OCI-LY1 (cell line): ENCODE measurements at regions not wholly inside any gene's neighbourhood (a gene's known extent, or its start where the extent isn't known, plus 50 kb on each side); places are given as distances from the start of the nearest gene placed in this dataset.

Experiments used
- H2AFZ ChIP-seq: fragments of 200-600 bp; sonication (generic), shearing (Covaris generic); 2 replicates; pipeline ENCODE4 v1.6.0; 2014; ENCODE audit warnings: antibody characterized with exemption, mild to moderate bottlenecking, low read length
- H3F3A ChIP-seq: fragments of 200-600 bp; sonication (generic), shearing (Covaris generic); 2 replicates; pipeline ENCODE4 v1.6.0; 2014; ENCODE audit warnings: mild to moderate bottlenecking, antibody characterized with exemption, low read length, moderate library complexity; ENCODE audit not compliant: insufficient read depth
- H3K27ac ChIP-seq: fragments of 200-600 bp; sonication (generic); 2 replicates; pipeline ENCODE4 v1.5.1; 2014; ENCODE audit warnings: low read length, mixed run types, mild to moderate bottlenecking, low read depth; ENCODE audit not compliant: poor library complexity, severe bottlenecking
- H3K27me3 ChIP-seq: fragments of 200-600 bp; sonication (generic); 2 replicates; pipeline ENCODE4 v1.6.0; 2014; ENCODE audit warnings: antibody characterized with exemption, mild to moderate bottlenecking, low read length, moderate library complexity; ENCODE audit not compliant: insufficient read depth
- H3K36me3 ChIP-seq: fragments of 200-600 bp; sonication (generic); 2 replicates; pipeline ENCODE4 v1.6.1; 2014; ENCODE audit warnings: mild to moderate bottlenecking, antibody characterized with exemption, low read length, moderate library complexity, mixed read lengths; ENCODE audit not compliant: insufficient read depth
- H3K4me1 ChIP-seq: fragments of 200-600 bp; sonication (generic); 2 replicates; pipeline ENCODE4 v1.5.1; 2014; ENCODE audit warnings: mild to moderate bottlenecking, low read length, moderate library complexity; ENCODE audit not compliant: insufficient read depth, severe bottlenecking
- H3K4me2 ChIP-seq: fragments of 200-600 bp; sonication (generic), shearing (Covaris generic); 2 replicates; pipeline ENCODE4 v1.6.1; 2014; ENCODE audit warnings: low read length
- H3K4me3 ChIP-seq: fragments of 200-600 bp; sonication (generic); 2 replicates; pipeline ENCODE4 v1.5.1; 2014; ENCODE audit warnings: low read length, low read depth, mild to moderate bottlenecking, mixed read lengths; ENCODE audit not compliant: poor library complexity, severe bottlenecking
- H3K79me2 ChIP-seq: fragments of 200-600 bp; shearing (Covaris generic); 2 replicates; pipeline ENCODE4 v1.6.1; 2016; ENCODE audit warnings: mixed run types, low read length, mixed read lengths; ENCODE audit not compliant: insufficient read depth
- H3K9ac ChIP-seq: fragments of 200-600 bp; sonication (generic), shearing (Covaris generic); 2 replicates; pipeline ENCODE4 v1.6.1; 2014; ENCODE audit warnings: mild to moderate bottlenecking, low read length, mixed read lengths
- H3K9me2 ChIP-seq: fragments of 200-600 bp; sonication (generic), shearing (Covaris generic); 2 replicates; pipeline ENCODE4 v1.6.1; 2014; ENCODE audit warnings: low read depth, mild to moderate bottlenecking, low read length, mixed read lengths
- H3K9me3 ChIP-seq: fragments of 200-600 bp; shearing (Covaris generic); 2 replicates; pipeline ENCODE4 v1.6.1; 2014; ENCODE audit warnings: low read length, mixed read lengths
- H4K20me1 ChIP-seq: fragments of 200-600 bp; sonication (generic), shearing (Covaris generic); 2 replicates; pipeline ENCODE4 v1.6.0; 2016; ENCODE audit warnings: mild to moderate bottlenecking, low read length; ENCODE audit not compliant: insufficient read depth
- EZH2 ChIP-seq: fragments of 200-600 bp; sonication (generic), shearing (Covaris generic); IDR thresholded peaks from 2 replicates; pipeline ENCODE4 v1.8.0; 2017; ENCODE audit warnings: borderline replicate concordance, mixed run types, mild to moderate bottlenecking, antibody characterized with exemption, low read length, moderate library complexity, mixed read lengths
- TF ChIP-seq, protein P1 (sequence below): fragments of 200-600 bp; sonication (generic), shearing (Covaris generic); IDR thresholded peaks from 2 replicates; pipeline ENCODE4 v1.5.1; 2017; ENCODE audit warnings: mild to moderate bottlenecking, antibody characterized with exemption, low read length, moderate library complexity, mixed read lengths

DNA sequence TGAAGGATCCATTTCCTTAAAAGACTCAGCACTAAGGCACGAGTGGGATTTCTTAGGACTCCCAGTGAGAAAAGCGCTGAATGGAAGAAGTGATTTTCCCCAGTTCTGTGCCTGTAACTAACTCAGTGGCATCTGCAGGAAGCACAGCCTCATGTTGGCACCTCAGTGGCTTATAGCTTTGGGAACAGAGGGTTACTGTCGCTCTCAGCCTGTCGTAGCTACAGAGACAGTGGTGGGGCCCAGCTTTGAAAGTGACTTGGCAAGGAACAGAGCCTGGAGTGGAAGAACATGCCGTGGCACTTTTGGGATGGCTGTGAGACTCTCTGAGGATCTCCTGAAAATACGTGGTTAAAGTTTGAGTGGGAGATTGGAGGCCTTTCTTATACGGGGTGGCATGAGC lies 242.4 kb upstream of the MYOCD start:
- H3F3A ChIP-seq, result no peaks in the 10 kb centered on the region
- H2AFZ ChIP-seq, result no peak overlapping the region
- H3K9me2 ChIP-seq, result no peaks in the 10 kb centered on the region
- H3K36me3 ChIP-seq, result no peaks in the 10 kb centered on the region
- no peaks in the 10 kb centered on the region for H4K20me1 ChIP-seq
- H3K27ac ChIP-seq, result no peak overlapping the region
- no peaks in the 10 kb centered on the region for H3K9me3 ChIP-seq
- no peak overlapping the region for H3K4me2 ChIP-seq
- H3K79me2 ChIP-seq, result no peaks in the 10 kb centered on the region
- TF ChIP-seq, protein P1, sequence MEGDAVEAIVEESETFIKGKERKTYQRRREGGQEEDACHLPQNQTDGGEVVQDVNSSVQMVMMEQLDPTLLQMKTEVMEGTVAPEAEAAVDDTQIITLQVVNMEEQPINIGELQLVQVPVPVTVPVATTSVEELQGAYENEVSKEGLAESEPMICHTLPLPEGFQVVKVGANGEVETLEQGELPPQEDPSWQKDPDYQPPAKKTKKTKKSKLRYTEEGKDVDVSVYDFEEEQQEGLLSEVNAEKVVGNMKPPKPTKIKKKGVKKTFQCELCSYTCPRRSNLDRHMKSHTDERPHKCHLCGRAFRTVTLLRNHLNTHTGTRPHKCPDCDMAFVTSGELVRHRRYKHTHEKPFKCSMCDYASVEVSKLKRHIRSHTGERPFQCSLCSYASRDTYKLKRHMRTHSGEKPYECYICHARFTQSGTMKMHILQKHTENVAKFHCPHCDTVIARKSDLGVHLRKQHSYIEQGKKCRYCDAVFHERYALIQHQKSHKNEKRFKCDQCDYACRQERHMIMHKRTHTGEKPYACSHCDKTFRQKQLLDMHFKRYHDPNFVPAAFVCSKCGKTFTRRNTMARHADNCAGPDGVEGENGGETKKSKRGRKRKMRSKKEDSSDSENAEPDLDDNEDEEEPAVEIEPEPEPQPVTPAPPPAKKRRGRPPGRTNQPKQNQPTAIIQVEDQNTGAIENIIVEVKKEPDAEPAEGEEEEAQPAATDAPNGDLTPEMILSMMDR, result no peak
- no peak for TF ChIP-seq EZH2
- H3K27me3 ChIP-seq, result no peaks in the 10 kb centered on the region
- H3K4me1 ChIP-seq, result no peaks in the 10 kb centered on the region
- H3K9ac ChIP-seq, result no peak overlapping the region
- H3K4me3 ChIP-seq, result no peak overlapping the region

DNA sequence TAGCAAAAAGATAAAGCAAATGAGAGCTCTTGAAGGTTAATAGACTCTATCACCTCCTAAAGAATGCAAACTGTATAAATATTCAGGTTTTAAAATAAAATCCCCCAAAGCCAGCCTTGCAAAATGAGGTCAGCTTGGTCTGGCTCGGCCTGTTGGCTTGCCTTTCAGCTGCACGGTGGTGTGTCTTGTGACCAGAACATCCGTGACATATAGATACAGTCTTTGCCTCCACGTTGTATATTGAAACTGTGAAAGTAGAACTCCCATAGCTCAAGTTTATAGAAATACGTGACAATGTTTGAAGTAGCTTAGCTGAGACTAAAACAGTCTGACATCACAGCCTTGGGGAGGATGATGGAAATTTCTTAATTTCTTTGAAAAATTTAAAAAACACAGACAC lies 236.6 kb upstream of the MYOCD start:
- Histone ChIP-seq H3K4me3 (no peak overlapping the region), H3K9ac (no peak overlapping the region), H3K9me3 (no peaks in the 10 kb centered on the region), H3K36me3 (no peaks in the 10 kb centered on the region), H3K27me3 (no peaks in the 10 kb centered on the region), H3K9me2 (no peaks in the 10 kb centered on the region), H3K4me2 (no peak overlapping the region), H3K27ac (no peak overlapping the region), H3F3A (no peaks in the 10 kb centered on the region), H3K4me1 (no peaks in the 10 kb centered on the region), H4K20me1 (no peaks in the 10 kb centered on the region), H2AFZ (no peak overlapping the region), H3K79me2 (no peaks in the 10 kb centered on the region)
- TF ChIP-seq, protein P1, result no peak
- no peak for TF ChIP-seq EZH2

DNA sequence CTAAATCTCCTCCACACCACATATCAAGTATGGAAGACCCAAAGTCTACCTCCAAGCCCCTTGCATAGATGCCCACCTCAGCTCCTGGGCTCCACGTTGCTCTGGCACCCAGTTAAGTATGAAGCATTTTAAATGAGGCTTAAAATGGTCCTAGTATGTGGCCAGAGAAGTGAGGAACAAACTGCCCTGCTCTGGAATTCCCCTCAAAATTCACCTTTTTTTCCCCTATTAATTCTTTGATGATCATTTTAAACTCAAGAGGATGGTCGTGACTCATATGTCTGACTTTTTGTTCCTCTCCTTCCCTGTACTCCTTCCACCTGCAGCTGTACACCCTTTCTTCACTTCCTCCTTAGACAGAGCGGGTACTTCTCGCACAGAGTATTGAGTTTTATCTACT lies 234.5 kb upstream of the MYOCD start:
- H4K20me1 ChIP-seq, result no peaks in the 10 kb centered on the region
- H3K4me2 ChIP-seq, result no peak overlapping the region

More for the DNA sequence above, 234.5 kb upstream of the MYOCD start:
- Histone ChIP-seq H3K4me1 (no peaks in the 10 kb centered on the region), H3K36me3 (no peaks in the 10 kb centered on the region), H3K79me2 (no peaks in the 10 kb centered on the region), H3K27ac (no peak overlapping the region), H3K9me2 (no peaks in the 10 kb centered on the region), H3K9ac (no peak overlapping the region), H2AFZ (no peak overlapping the region), H3K27me3 (no peaks in the 10 kb centered on the region), H3K9me3 (no peaks in the 10 kb centered on the region), H3K4me3 (no peak overlapping the region), H3F3A (no peaks in the 10 kb centered on the region)
- TF ChIP-seq, protein P1, result no peak
- no peak for TF ChIP-seq EZH2
